ENCODE measurements at regions not wholly inside any gene's neighbourhood (a gene's known extent, or its start where the extent isn't known, plus 50 kb on each side); places are given as distances from the start of the nearest gene placed in this dataset.

GRCh38 chr6:139509167-139509566 is 134.7 kb upstream of the CITED2 start:
- no peaks in the 10 kb centered on the region for H3K9me3 Mint-ChIP-seq
- H3K4me1 Mint-ChIP-seq: peaks cover 19% of the 10 kb centered on the region
- Histone ChIP-seq H3K9me3 (ENCODE audit: control insufficient read depth, low read length) (no peaks in the 10 kb centered on the region), H3K4me1 (ENCODE audit: control insufficient read depth, insufficient read depth, low read length) (no peaks in the 10 kb centered on the region), H3K9ac (ENCODE audit: extremely low read depth, low read length, poor library complexity, severe bottlenecking) (no peak overlapping the region), H3K36me3 (ENCODE audit: control insufficient read depth, insufficient read depth, low read length) (no peaks in the 10 kb centered on the region), H3K27ac (ENCODE audit: low read depth, low read length) (no peak overlapping the region), H3K4me3 (ENCODE audit: low read length) (no peak overlapping the region), H3K27me3 (ENCODE audit: control insufficient read depth, insufficient read depth, low read length, poor library complexity, severe bottlenecking) (no peaks in the 10 kb centered on the region)
- H3K4me3 Mint-ChIP-seq: no peak overlapping the region
- H3K27ac Mint-ChIP-seq: no peak overlapping the region
- H3K36me3 Mint-ChIP-seq (ENCODE audit: low read depth): no peaks in the 10 kb centered on the region
- no peak for DNase-seq
- no peaks in the 10 kb centered on the region for H3K27me3 Mint-ChIP-seq (ENCODE audit: insufficient read depth)
- TF ChIP-seq CTCF (conservative IDR thresholded peaks at IDR 0.05): no peak
- WGBS, 2 experiments (ENCODE audit: insufficient coverage in 1 of 2, insufficient read length in 1 of 2): 92 to 95% methylated on average over 4 of the region's 4 CpGs

GRCh38 chr6:139508576-139508975 is 134.1 kb upstream of the CITED2 start:
- no peaks in the 10 kb centered on the region for H3K36me3 ChIP-seq (ENCODE audit: control insufficient read depth, insufficient read depth, low read length)
- no peak overlapping the region for H3K4me3 Mint-ChIP-seq
- DNase-seq: no peak
- no peaks in the 10 kb centered on the region for H3K36me3 Mint-ChIP-seq (ENCODE audit: low read depth)
- H3K9me3 Mint-ChIP-seq: no peaks in the 10 kb centered on the region
- H3K27me3 ChIP-seq (ENCODE audit: control insufficient read depth, insufficient read depth, low read length, poor library complexity, severe bottlenecking): no peaks in the 10 kb centered on the region
- no peak overlapping the region for H3K27ac Mint-ChIP-seq
- H3K27ac ChIP-seq (ENCODE audit: low read depth, low read length): no peak overlapping the region
- no peak overlapping the region for H3K4me3 ChIP-seq (ENCODE audit: low read length)
- H3K9me3 ChIP-seq (ENCODE audit: control insufficient read depth, low read length): no peaks in the 10 kb centered on the region
- no peaks in the 10 kb centered on the region for H3K27me3 Mint-ChIP-seq (ENCODE audit: insufficient read depth)
- H3K4me1 Mint-ChIP-seq: peaks cover 18% of the 10 kb centered on the region
- 92% methylated on average over 2 of the region's 2 CpGs; no CpG with 5 or more reads in 1 of the 2 experiments for WGBS, 2 experiments (ENCODE audit: insufficient coverage in 1 of 2, insufficient read length in 1 of 2)
- no peaks in the 10 kb centered on the region for H3K4me1 ChIP-seq (ENCODE audit: control insufficient read depth, insufficient read depth, low read length)
- H3K9ac ChIP-seq (ENCODE audit: extremely low read depth, low read length, poor library complexity, severe bottlenecking): no peak overlapping the region
- TF ChIP-seq CTCF (conservative IDR thresholded peaks at IDR 0.05): no peak

- no peak for DNase-seq
- Histone ChIP-seq H3K27me3 (ENCODE audit: control insufficient read depth, insufficient read depth, low read length, poor library complexity, severe bottlenecking) (no peaks in the 10 kb centered on the region), H3K4me3 (ENCODE audit: low read length) (no peak overlapping the region), H3K9ac (ENCODE audit: extremely low read depth, low read length, poor library complexity, severe bottlenecking) (no peak overlapping the region), H3K36me3 (ENCODE audit: control insufficient read depth, insufficient read depth, low read length) (no peaks in the 10 kb centered on the region), H3K4me1 (ENCODE audit: control insufficient read depth, insufficient read depth, low read length) (no peaks in the 10 kb centered on the region), H3K27ac (ENCODE audit: low read depth, low read length) (no peak overlapping the region), H3K9me3 (ENCODE audit: control insufficient read depth, low read length) (no peaks in the 10 kb centered on the region)
- Mint-ChIP-seq H3K4me3 (no peak overlapping the region), H3K27ac (no peak overlapping the region), H3K9me3 (no peaks in the 10 kb centered on the region), H3K27me3 (ENCODE audit: insufficient read depth) (no peaks in the 10 kb centered on the region), H3K36me3 (ENCODE audit: low read depth) (no peaks in the 10 kb centered on the region), H3K4me1 (peaks cover 17% of the 10 kb centered on the region)
- WGBS, 2 experiments (ENCODE audit: insufficient coverage in 1 of 2, insufficient read length in 1 of 2): 93 to 97% methylated on average over 2 of the region's 2 CpGs
- TF ChIP-seq CTCF (conservative IDR thresholded peaks at IDR 0.05): no peak
Measured at GRCh38 chr6:139508023-139508422, 133.6 kb upstream of the CITED2 start.

Data from endodermal cell (in vitro differentiated cells).